ENCODE measurements at regions not wholly inside any gene's neighbourhood (a gene's known extent, or its start where the extent isn't known, plus 50 kb on each side); places are given as distances from the start of the nearest gene placed in this dataset.

DNA sequence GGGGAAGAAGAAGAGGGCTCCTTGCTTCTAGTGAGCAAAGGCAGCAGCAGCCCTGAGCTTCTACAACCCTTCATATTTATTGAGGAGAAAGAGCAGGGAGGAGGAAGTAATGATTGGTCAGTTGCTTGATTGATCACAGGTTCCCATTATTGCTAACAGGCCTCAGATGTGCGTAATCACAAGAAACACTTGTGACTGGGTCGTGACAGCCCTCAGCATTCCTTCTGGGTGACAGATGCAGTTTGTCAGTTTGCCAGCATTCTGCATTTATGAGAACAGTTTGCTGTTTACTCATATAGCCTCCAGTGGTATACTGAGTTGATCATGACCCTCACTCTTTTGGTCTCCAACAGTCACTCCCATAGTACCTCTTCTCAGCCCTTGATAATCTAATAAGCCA lies 111.5 kb upstream of the TNC start:
- Histone ChIP-seq H3K27ac (ENCODE audit: low read length) (no peak overlapping the region), H3K36me3 (ENCODE audit: insufficient read depth, low read length) (no peaks in the 10 kb centered on the region), H3K4me1 (ENCODE audit: low read length) (no peaks in the 10 kb centered on the region), H3K4me2 (ENCODE audit: low read depth, low read length, poor library complexity, severe bottlenecking) (no peak overlapping the region), H4K20me1 (ENCODE audit: insufficient read depth, low read depth, low read length) (no peaks in the 10 kb centered on the region), H3K4me3 (ENCODE audit: low read length) (no peak overlapping the region), H2AFZ (ENCODE audit: low read length) (no peak overlapping the region), H3K27me3 (ENCODE audit: low read length) (no peaks in the 10 kb centered on the region), H3K79me2 (ENCODE audit: low read length) (no peaks in the 10 kb centered on the region), H3K9ac (ENCODE audit: low read length) (no peak overlapping the region), H3K9me2 (replicated peaks; ENCODE audit: insufficient read depth, low read length) (no peaks in the 10 kb centered on the region), H3K9me3 (ENCODE audit: low read length) (no peaks in the 10 kb centered on the region)
- no peak for DNase-seq

DNA sequence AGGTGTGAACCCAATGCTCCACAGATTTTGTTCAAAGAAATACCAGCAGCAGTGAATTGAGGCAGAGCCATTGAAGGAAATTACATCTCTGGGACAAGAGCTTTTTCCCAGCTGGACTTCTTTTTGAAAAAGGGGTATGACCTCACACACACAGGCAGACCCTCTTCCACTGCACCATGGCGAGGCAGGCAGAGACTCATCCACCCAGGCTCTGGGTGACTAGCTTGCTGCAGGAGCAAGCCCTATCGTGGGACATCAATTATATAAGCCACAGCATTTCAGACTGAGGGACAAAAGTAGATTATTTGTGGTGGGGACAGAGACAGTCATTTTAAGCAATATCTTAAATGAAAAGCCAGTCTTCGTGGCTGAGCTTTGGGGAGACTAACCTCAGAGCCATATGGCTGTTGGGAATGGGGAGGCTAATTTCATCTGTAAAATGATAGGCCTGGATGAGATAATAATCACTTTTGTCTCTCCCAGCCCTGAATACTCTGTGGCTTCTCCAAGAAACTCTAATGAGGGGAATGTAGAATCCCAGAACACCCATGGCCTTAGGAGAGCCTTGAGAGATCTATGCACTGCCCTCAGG lies 113.1 kb upstream of the TNC start:
- no peaks in the 10 kb centered on the region for H3K36me3 ChIP-seq (ENCODE audit: insufficient read depth, low read length)
- H3K79me2 ChIP-seq (ENCODE audit: low read length) = no peaks in the 10 kb centered on the region
- no peaks in the 10 kb centered on the region for H3K9me2 ChIP-seq (replicated peaks; ENCODE audit: insufficient read depth, low read length)
- DNase-seq = no peak
- H3K27me3 ChIP-seq (ENCODE audit: low read length) = no peaks in the 10 kb centered on the region
- H3K27ac ChIP-seq (ENCODE audit: low read length) = no peak overlapping the region
- no peak overlapping the region for H3K4me2 ChIP-seq (ENCODE audit: low read depth, low read length, poor library complexity, severe bottlenecking)
- H3K4me3 ChIP-seq (ENCODE audit: low read length) = no peak overlapping the region
- no peaks in the 10 kb centered on the region for H3K9me3 ChIP-seq (ENCODE audit: low read length)
- no peaks in the 10 kb centered on the region for H4K20me1 ChIP-seq (ENCODE audit: insufficient read depth, low read depth, low read length)
- H3K9ac ChIP-seq (ENCODE audit: low read length) = no peak overlapping the region
- no peaks in the 10 kb centered on the region for H3K4me1 ChIP-seq (ENCODE audit: low read length)
- H2AFZ ChIP-seq (ENCODE audit: low read length) = no peak overlapping the region

DNA sequence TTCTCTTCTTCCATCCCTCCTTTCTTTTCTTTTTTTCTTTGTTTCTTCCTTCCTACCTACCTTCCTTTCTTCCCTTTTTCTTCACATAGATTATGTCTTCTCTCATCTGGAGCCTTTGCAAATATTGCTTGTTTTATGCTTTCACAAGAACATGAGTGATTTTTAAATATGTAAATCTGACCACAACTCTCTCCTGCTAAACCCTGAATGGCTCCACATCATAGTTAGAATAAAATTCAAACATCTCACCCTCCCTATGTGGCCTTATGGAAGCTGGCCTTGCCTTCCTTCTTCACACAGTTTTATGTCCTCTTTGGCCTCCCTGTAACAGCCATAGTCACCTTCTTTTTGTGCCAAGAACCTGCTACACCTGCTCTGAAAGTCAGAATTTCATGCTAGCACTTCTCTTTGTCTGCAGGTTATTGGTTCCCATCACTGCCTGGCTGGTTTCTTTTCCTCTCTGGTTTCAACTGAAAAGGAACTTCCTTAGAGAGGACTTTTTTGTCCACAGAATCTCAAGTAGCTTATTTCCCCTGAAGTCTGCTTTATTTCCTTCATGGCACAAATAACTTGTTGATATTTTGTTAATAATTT lies 114.3 kb upstream of the TNC start:
- no peak overlapping the region for H3K4me3 ChIP-seq (ENCODE audit: low read length)
- H3K9ac ChIP-seq (ENCODE audit: low read length) = no peak overlapping the region
- H3K9me2 ChIP-seq (replicated peaks; ENCODE audit: insufficient read depth, low read length) = no peaks in the 10 kb centered on the region

DNA sequence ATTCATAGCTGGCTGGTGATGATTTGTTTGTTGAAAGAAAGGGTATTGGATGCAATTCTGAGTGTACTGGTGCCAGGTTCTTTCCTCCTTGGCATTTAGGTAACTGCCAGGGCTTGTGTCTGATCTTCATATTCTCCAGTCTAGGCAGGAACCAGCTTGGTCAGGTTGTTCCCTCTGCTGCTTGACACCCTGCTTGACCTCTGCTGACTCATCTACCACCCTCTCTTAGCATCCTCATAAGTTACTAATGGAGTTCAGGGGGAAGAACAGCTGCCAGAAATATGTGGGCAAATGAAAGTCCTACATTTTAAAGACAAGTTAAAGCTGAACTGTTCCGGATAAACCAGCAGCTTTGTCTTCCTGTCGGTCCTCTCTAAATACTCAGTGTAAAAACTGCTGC lies 116.1 kb upstream of the TNC start:
- Histone ChIP-seq H3K9ac (ENCODE audit: low read length) (no peak overlapping the region), H4K20me1 (ENCODE audit: insufficient read depth, low read depth, low read length) (no peaks in the 10 kb centered on the region), H3K4me3 (ENCODE audit: low read length) (no peak overlapping the region), H3K27me3 (ENCODE audit: low read length) (no peaks in the 10 kb centered on the region), H3K9me3 (ENCODE audit: low read length) (no peaks in the 10 kb centered on the region), H3K27ac (ENCODE audit: low read length) (no peak overlapping the region), H2AFZ (ENCODE audit: low read length) (no peak overlapping the region), H3K36me3 (ENCODE audit: insufficient read depth, low read length) (no peaks in the 10 kb centered on the region), H3K79me2 (ENCODE audit: low read length) (no peaks in the 10 kb centered on the region), H3K9me2 (replicated peaks; ENCODE audit: insufficient read depth, low read length) (no peaks in the 10 kb centered on the region), H3K4me1 (ENCODE audit: low read length) (no peaks in the 10 kb centered on the region), H3K4me2 (ENCODE audit: low read depth, low read length, poor library complexity, severe bottlenecking) (no peak overlapping the region)
- DNase-seq = no peak

More for the DNA sequence above, 114.3 kb upstream of the TNC start:
- Histone ChIP-seq H3K4me1 (ENCODE audit: low read length) (no peaks in the 10 kb centered on the region), H3K9me3 (ENCODE audit: low read length) (no peaks in the 10 kb centered on the region), H3K27ac (ENCODE audit: low read length) (no peak overlapping the region), H3K36me3 (ENCODE audit: insufficient read depth, low read length) (no peaks in the 10 kb centered on the region), H2AFZ (ENCODE audit: low read length) (no peak overlapping the region), H3K27me3 (ENCODE audit: low read length) (no peaks in the 10 kb centered on the region), H3K4me2 (ENCODE audit: low read depth, low read length, poor library complexity, severe bottlenecking) (no peak overlapping the region), H3K79me2 (ENCODE audit: low read length) (no peaks in the 10 kb centered on the region), H4K20me1 (ENCODE audit: insufficient read depth, low read depth, low read length) (no peaks in the 10 kb centered on the region)
- DNase-seq = no peak

DNA sequence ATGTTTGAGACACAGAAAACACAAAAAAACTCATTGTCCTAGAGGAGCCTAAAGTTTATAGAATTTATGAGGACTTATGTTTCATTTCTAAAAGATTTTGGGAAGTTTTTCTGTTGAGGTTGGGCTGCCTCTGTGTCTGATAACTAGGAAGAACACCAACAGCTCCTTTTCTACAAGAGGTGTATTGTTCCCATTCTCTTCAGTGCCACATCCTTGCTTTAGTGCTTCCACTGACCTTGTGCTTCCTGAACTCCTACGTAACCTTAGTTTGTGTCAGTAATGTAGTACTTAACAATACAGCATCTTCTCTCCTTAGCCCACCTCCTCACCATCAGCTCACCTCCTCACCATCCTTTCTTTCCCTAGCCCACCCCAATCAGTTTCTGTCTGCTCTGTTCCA lies 117.3 kb upstream of the TNC start:
- no peaks in the 10 kb centered on the region for H3K36me3 ChIP-seq (ENCODE audit: insufficient read depth, low read length)
- H3K4me1 ChIP-seq (ENCODE audit: low read length) = no peaks in the 10 kb centered on the region
- H2AFZ ChIP-seq (ENCODE audit: low read length) = no peak overlapping the region
- no peaks in the 10 kb centered on the region for H3K9me2 ChIP-seq (replicated peaks; ENCODE audit: insufficient read depth, low read length)
- H3K4me2 ChIP-seq (ENCODE audit: low read depth, low read length, poor library complexity, severe bottlenecking) = no peak overlapping the region
- H3K79me2 ChIP-seq (ENCODE audit: low read length) = no peaks in the 10 kb centered on the region
- H4K20me1 ChIP-seq (ENCODE audit: insufficient read depth, low read depth, low read length) = no peaks in the 10 kb centered on the region
- H3K4me3 ChIP-seq (ENCODE audit: low read length) = no peak overlapping the region
- no peaks in the 10 kb centered on the region for H3K27me3 ChIP-seq (ENCODE audit: low read length)
- no peak overlapping the region for H3K27ac ChIP-seq (ENCODE audit: low read length)
- no peaks in the 10 kb centered on the region for H3K9me3 ChIP-seq (ENCODE audit: low read length)
- no peak overlapping the region for H3K9ac ChIP-seq (ENCODE audit: low read length)
- DNase-seq = no peak

DNA sequence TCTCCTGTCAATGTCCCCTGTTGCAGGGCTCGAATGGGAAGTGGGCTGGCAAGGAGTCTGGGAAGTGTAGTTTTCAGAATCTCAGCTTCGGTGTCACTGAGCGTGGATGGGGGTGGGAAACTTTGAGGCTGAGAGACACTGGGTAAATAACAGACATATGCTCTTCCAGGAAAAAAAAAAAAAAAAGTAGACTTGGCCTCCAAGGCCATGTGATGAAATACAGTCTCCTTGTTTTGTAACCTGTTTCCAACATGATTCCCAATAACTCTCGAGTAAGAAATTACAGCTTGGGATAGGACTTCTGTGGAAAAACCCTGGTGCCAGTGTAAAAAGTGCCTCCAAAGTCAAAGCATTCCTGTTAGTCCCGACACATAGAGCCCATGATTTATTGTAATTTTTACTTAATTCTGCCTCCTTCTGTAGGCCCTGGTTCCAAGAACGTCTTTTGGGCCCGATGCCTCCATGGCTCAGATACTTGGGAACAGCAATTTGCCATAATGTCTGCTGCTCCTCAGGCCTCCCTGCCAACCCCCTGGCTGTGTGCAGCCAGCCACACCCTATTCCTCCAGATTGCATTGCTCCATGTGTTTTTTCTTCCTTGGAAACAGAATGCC lies 119.5 kb upstream of the TNC start:
- no peak overlapping the region for H3K4me3 ChIP-seq (ENCODE audit: low read length)
- no peak overlapping the region for H2AFZ ChIP-seq (ENCODE audit: low read length)
- no peak for DNase-seq
- no peaks in the 10 kb centered on the region for H3K79me2 ChIP-seq (ENCODE audit: low read length)
- H4K20me1 ChIP-seq (ENCODE audit: insufficient read depth, low read depth, low read length) = no peaks in the 10 kb centered on the region
- no peak overlapping the region for H3K27ac ChIP-seq (ENCODE audit: low read length)
- H3K4me2 ChIP-seq (ENCODE audit: low read depth, low read length, poor library complexity, severe bottlenecking) = no peak overlapping the region
- H3K27me3 ChIP-seq (ENCODE audit: low read length) = no peaks in the 10 kb centered on the region
- H3K9ac ChIP-seq (ENCODE audit: low read length) = no peak overlapping the region
- no peaks in the 10 kb centered on the region for H3K9me2 ChIP-seq (replicated peaks; ENCODE audit: insufficient read depth, low read length)
- H3K9me3 ChIP-seq (ENCODE audit: low read length) = no peaks in the 10 kb centered on the region
- H3K36me3 ChIP-seq (ENCODE audit: insufficient read depth, low read length) = no peaks in the 10 kb centered on the region
- no peaks in the 10 kb centered on the region for H3K4me1 ChIP-seq (ENCODE audit: low read length)

DNA sequence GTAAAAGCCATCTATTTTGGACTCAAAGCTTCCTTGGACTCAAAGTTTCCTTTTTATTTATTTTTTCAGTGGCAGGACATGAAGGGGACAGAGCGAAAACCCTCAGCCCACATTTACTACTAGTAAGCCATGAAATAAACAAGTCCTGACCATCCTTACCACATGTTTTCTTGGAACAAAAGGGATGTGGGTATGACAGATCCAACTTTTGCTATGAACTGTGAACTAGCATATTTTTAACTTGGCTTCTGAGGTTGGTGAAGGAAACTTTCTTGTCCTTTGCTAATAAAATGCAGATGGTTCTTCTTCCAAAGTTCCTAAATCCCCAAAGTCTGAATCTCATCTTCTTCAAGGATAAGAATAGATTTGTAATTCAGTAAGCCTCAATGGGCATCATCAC lies 122.7 kb upstream of the TNC start:
- H3K9me2 ChIP-seq (replicated peaks; ENCODE audit: insufficient read depth, low read length) = no peaks in the 10 kb centered on the region
- no peaks in the 10 kb centered on the region for H3K79me2 ChIP-seq (ENCODE audit: low read length)
- no peak overlapping the region for H2AFZ ChIP-seq (ENCODE audit: low read length)
- no peak overlapping the region for H3K9ac ChIP-seq (ENCODE audit: low read length)
- H3K4me3 ChIP-seq (ENCODE audit: low read length) = no peak overlapping the region
- DNase-seq = no peak
- H3K36me3 ChIP-seq (ENCODE audit: insufficient read depth, low read length) = no peaks in the 10 kb centered on the region
- H3K27me3 ChIP-seq (ENCODE audit: low read length) = no peaks in the 10 kb centered on the region
- H4K20me1 ChIP-seq (ENCODE audit: insufficient read depth, low read depth, low read length) = no peaks in the 10 kb centered on the region
- H3K4me2 ChIP-seq (ENCODE audit: low read depth, low read length, poor library complexity, severe bottlenecking) = no peak overlapping the region
- H3K9me3 ChIP-seq (ENCODE audit: low read length) = no peaks in the 10 kb centered on the region
- no peak overlapping the region for H3K27ac ChIP-seq (ENCODE audit: low read length)
- no peaks in the 10 kb centered on the region for H3K4me1 ChIP-seq (ENCODE audit: low read length)

DNA sequence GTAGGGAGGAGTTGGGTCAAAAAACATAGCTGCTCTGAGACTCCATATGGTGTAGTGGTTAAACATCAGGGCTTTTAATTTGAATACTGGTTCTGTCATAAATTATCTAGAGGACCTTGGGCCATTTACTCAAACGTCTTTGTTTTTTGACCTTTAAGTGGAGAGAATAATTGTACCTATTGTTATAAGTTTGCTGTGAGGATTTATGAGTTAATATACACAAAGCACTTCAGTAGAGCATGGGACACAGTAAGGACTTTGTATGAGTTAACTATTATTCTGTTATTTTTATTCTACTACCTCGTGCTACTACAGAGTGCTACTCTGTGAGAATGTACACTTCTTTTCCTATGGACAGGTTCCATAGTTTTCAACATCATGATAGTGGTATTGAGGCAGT lies 123.7 kb upstream of the TNC start:
- no peak overlapping the region for H3K27ac ChIP-seq (ENCODE audit: low read length)
- no peak for DNase-seq
- H3K9me3 ChIP-seq (ENCODE audit: low read length) = no peaks in the 10 kb centered on the region
- no peaks in the 10 kb centered on the region for H3K4me1 ChIP-seq (ENCODE audit: low read length)
- H2AFZ ChIP-seq (ENCODE audit: low read length) = no peak overlapping the region
- H3K36me3 ChIP-seq (ENCODE audit: insufficient read depth, low read length) = no peaks in the 10 kb centered on the region
- H3K9me2 ChIP-seq (replicated peaks; ENCODE audit: insufficient read depth, low read length) = no peaks in the 10 kb centered on the region
- no peaks in the 10 kb centered on the region for H4K20me1 ChIP-seq (ENCODE audit: insufficient read depth, low read depth, low read length)
- no peak overlapping the region for H3K4me2 ChIP-seq (ENCODE audit: low read depth, low read length, poor library complexity, severe bottlenecking)
- no peak overlapping the region for H3K4me3 ChIP-seq (ENCODE audit: low read length)
- H3K79me2 ChIP-seq (ENCODE audit: low read length) = no peaks in the 10 kb centered on the region
- H3K9ac ChIP-seq (ENCODE audit: low read length) = no peak overlapping the region
- no peaks in the 10 kb centered on the region for H3K27me3 ChIP-seq (ENCODE audit: low read length)

Data from Karpas-422 (cell line).